A549 (cell line): ENCODE measurements at regions not wholly inside any gene's neighbourhood (a gene's known extent, or its start where the extent isn't known, plus 50 kb on each side); places are given as distances from the start of the nearest gene placed in this dataset.
"Not testable (repeated sequence)": the region's sequence is repeated elsewhere in the genome, so short reads cannot be mapped to it uniquely, and the experiment has no call there.

Experiments
- ATAC-seq, 2 experiments: fragments of 200-7000 bp in 1 of 2; fragments of >200 bp in 1 of 2; cut with Nextera tagmentation in 1 of 2; cut with Tn5 transposase in 1 of 2; 3 replicates each; pipeline versions ENCODE4 v1.8.0 to v1.9.1; 2018 to 2020; ENCODE audit warnings: mild to moderate bottlenecking in 1 of 2, moderate library complexity in 1 of 2
- CTCF ChIA-PET: fragments of 300-600 bp; sonication (Branson Sonifier 250); formaldehyde crosslinking; extraction: SDS; loops from one replicate; lab custom pipeline; 2021; ENCODE audit warnings: antibody characterized with exemption, inconsistent platforms; lab: Yijun Ruan, JAX
- POLR2A ChIA-PET: fragments of 350-600 bp; formaldehyde crosslinking; extraction: SDS; loops from one replicate; lab custom pipeline; 2021; ENCODE audit warnings: antibody characterized with exemption, inconsistent platforms; lab: Yijun Ruan, JAX
- DNase-seq, 2 experiments: peaks; one replicate each; pipeline versions ENCODE4 v3.0.0 to v3.0.0-alpha.2; 2011 to 2016; ENCODE audit warnings: low read depth in 1 of 2, low spot score in 1 of 2
- FAIRE-seq: peaks from 2 replicates; lab custom pipeline; 2011; peaks lifted over from hg19 to GRCh38; lab: Jason Lieb, UNC
- H3K27ac ChIP-seq, 2 experiments: fragments of >200 bp; sonication (Bioruptor Twin); formaldehyde crosslinking; 3 replicates each; pipeline ENCODE4 v1.5.1; 2016 to 2017
- H3K4me1 ChIP-seq: fragments of >200 bp; sonication (Bioruptor Twin); formaldehyde crosslinking; 3 replicates; pipeline ENCODE4 v1.6.1; 2016
- H3K4me2 ChIP-seq: fragments of >200 bp; sonication (Bioruptor Twin); formaldehyde crosslinking; 3 replicates; pipeline ENCODE4 v1.6.1; 2016
- H3K4me3 ChIP-seq: fragments of >200 bp; sonication (Bioruptor Twin); formaldehyde crosslinking; 3 replicates; pipeline ENCODE4 v1.5.1; 2016
- H3K9me3 ChIP-seq: fragments of >200 bp; sonication (Bioruptor Twin); formaldehyde crosslinking; 3 replicates; pipeline ENCODE4 v1.6.1; 2016
- BCL3 ChIP-seq: fragments of >200 bp; sonication (Bioruptor Twin); formaldehyde crosslinking; IDR thresholded peaks from 3 replicates; pipeline ENCODE4 v1.6.1; 2016
- CBX8 ChIP-seq: fragments of 200-600 bp; sonication (generic); IDR thresholded peaks from 2 replicates; pipeline ENCODE4 v1.6.1; 2016
- CEBPB ChIP-seq, 2 experiments: fragments of >200 bp in 1 of 2; sonication (Bioruptor Twin) in 1 of 2; formaldehyde crosslinking in 1 of 2; IDR thresholded peaks; 2 replicates each; pipeline ENCODE4 v1.6.1; 2012 to 2016
- EHMT2 ChIP-seq: fragments of 200-600 bp; sonication (generic); IDR thresholded peaks from 2 replicates; pipeline ENCODE4 v1.6.1; 2016; ENCODE audit warnings: antibody characterized with exemption, low read depth, mild to moderate bottlenecking, moderate library complexity
- ESRRA ChIP-seq: fragments of 150-350 bp; IDR thresholded peaks from 2 replicates; pipeline ENCODE4 v1.6.1; 2014; ENCODE audit warnings: mild to moderate bottlenecking, low read length, borderline replicate concordance
- FOXS1 ChIP-seq: fragments of 250-450 bp; sonication (Bioruptor Pico); IDR thresholded peaks from 2 replicates; pipeline ENCODE4 v1.5.0; 2020; ENCODE audit warnings: mild to moderate bottlenecking, moderate library complexity
- HOXB5 ChIP-seq: fragments of 250-450 bp; sonication (Bioruptor Pico); IDR thresholded peaks from 2 replicates; pipeline ENCODE4 v1.5.0; 2020; ENCODE audit warnings: mild to moderate bottlenecking, moderate library complexity
- MAX ChIP-seq: IDR thresholded peaks from 2 replicates; pipeline ENCODE4 v1.6.1; 2012
- NR3C1 ChIP-seq: fragments of >200 bp; sonication (Bioruptor Twin); formaldehyde crosslinking; IDR thresholded peaks from 3 replicates; pipeline ENCODE4 v1.6.1; 2017
- POLR2A ChIP-seq: IDR thresholded peaks from 2 replicates; pipeline ENCODE4 v1.6.1; 2012; ENCODE audit warnings: mild to moderate bottlenecking, low read length
- RNF2 ChIP-seq: fragments of 200-600 bp; sonication (generic); IDR thresholded peaks from 2 replicates; pipeline ENCODE4 v1.6.1; 2016; ENCODE audit warnings: low read depth, mild to moderate bottlenecking, antibody characterized with exemption, moderate library complexity, borderline replicate concordance
- SREBF2 ChIP-seq: fragments of 450-650 bp; IDR thresholded peaks from 2 replicates; pipeline ENCODE4 v1.6.1; 2014; ENCODE audit warnings: mild to moderate bottlenecking, moderate library complexity
- WGBS: methylation state at CpG from one replicate; pipeline ENCODE4 v1.1.6; 2017; ENCODE audit errors: missing lambda C conversion rate; 5-methylcytosine and 5-hydroxymethylcytosine counted together
- TF ChIP-seq, protein P1 (sequence below): IDR thresholded peaks from 2 replicates; pipeline ENCODE4 v1.6.1; 2012; ENCODE audit warnings: low read depth, borderline replicate concordance

GRCh38 chr22:22178355-22178965 is 66.1 kb upstream of the VPREB1 start:
- FAIRE-seq: no peak
- POLR2A ChIA-PET: no interaction called here
- Histone ChIP-seq H3K4me1 (peaks cover 11% of the 10 kb centered on the region; the same call in 1 of the 3 replicates), H3K9me3 (no peaks in the 10 kb centered on the region)
- TF ChIP-seq EHMT2: no peak
- no peak for TF ChIP-seq HOXB5 (CRISPR knock-in tag)
- no peak for TF ChIP-seq MAX
- no peak for TF ChIP-seq NR3C1
- TF ChIP-seq FOXS1: no peak
- TF ChIP-seq ESRRA: no peak
- TF ChIP-seq SREBF2: no peak
- TF ChIP-seq BCL3: no peak
- TF ChIP-seq RNF2: no peak
- no peak for TF ChIP-seq POLR2A
- TF ChIP-seq, all 56 proteins: peak for 0
- WGBS: 46% methylated on average over 2 of the region's 2 CpGs
- DNase-seq (no peak), ATAC-seq (no peak)
- H3K27ac ChIP-seq: no peak overlapping the region
- H3K4me3 ChIP-seq: no peak overlapping the region
- CTCF ChIA-PET: interaction anchor here (0.6 to 1.3 kb wide), 4 partner anchors 9 to 23 kb away, joined by 3 to 4 read pairs (median 3); no protein-coding TSS in a partner anchor
- no peak overlapping the region for H3K4me2 ChIP-seq

GRCh38 chr22:22176929-22177616 is 67.5 kb upstream of the VPREB1 start:
- ChIA-PET CTCF (interaction anchor here (1.1 to 1.5 kb wide), 2 partner anchors 24 to 166 kb away, joined by 3 to 8 read pairs; no protein-coding TSS in a partner anchor), POLR2A (no interaction called here)
- Histone ChIP-seq H3K4me2 (no peak overlapping the region), H3K27ac (no peak overlapping the region), H3K9me3 (no peaks in the 10 kb centered on the region), H3K4me1 (peaks cover 11% of the 10 kb centered on the region; the same call in 1 of the 3 replicates), H3K4me3 (no peak overlapping the region)
- ATAC-seq (no peak), DNase-seq (no peak), FAIRE-seq (no peak)
- 64% methylated on average over 4 of the region's 4 CpGs for WGBS
- TF ChIP-seq CEBPB (IDR thresholded peaks at IDR 0.05) (no peak), ESRRA (no peak), BCL3 (no peak), EHMT2 (no peak), CBX8 (no peak)
- TF ChIP-seq, protein P1, sequence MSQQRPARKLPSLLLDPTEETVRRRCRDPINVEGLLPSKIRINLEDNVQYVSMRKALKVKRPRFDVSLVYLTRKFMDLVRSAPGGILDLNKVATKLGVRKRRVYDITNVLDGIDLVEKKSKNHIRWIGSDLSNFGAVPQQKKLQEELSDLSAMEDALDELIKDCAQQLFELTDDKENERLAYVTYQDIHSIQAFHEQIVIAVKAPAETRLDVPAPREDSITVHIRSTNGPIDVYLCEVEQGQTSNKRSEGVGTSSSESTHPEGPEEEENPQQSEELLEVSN: no peak

GRCh38 chr22:22172896-22173628 is 71.5 kb upstream of the VPREB1 start:
- ATAC-seq, H3K4me3 ChIP-seq, CTCF ChIA-PET, FAIRE-seq, H3K4me2 ChIP-seq, POLR2A ChIA-PET, DNase-seq, H3K4me1 ChIP-seq, H3K27ac ChIP-seq, H3K9me3 ChIP-seq: not testable (repeated sequence)
- WGBS: 12% methylated on average over 6 of the region's 6 CpGs
